ENCODE measurements at regions not wholly inside any gene's neighbourhood (a gene's known extent, or its start where the extent isn't known, plus 50 kb on each side); places are given as distances from the start of the nearest gene placed in this dataset.

DNA sequence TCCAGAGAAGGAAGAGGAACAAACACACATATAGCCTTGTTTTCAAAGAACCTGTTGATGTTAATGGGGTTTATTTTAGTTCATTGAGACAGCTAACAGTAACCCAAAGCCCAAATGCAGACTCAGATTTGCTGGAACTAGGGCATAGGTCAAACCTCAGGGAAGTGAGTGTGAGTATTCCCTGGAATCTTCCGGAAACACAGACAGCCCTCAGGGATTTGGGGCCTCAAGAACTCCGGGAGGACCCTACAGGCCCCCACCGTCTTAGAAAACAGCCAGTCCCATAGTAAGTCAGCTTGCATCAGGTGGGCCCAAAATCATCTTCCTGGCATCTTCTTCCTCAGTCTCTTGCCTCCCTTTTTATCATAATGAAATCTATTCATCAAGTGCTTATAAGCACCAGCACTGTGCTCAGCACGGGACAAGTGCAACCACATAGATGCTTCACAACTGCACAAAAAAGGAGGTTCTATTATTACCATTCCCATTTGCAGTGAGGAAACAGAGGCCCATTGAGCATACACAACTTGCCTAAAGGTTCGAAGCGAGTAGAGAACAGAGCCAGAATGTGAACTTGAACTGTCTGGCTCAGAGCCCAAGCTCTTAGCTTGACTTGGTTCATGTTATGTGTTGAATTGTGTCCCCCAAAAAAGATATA lies 50.2 kb upstream of the BCL11A start:
- DNase-seq (ENCODE audit: low read depth), result no peak

DNA sequence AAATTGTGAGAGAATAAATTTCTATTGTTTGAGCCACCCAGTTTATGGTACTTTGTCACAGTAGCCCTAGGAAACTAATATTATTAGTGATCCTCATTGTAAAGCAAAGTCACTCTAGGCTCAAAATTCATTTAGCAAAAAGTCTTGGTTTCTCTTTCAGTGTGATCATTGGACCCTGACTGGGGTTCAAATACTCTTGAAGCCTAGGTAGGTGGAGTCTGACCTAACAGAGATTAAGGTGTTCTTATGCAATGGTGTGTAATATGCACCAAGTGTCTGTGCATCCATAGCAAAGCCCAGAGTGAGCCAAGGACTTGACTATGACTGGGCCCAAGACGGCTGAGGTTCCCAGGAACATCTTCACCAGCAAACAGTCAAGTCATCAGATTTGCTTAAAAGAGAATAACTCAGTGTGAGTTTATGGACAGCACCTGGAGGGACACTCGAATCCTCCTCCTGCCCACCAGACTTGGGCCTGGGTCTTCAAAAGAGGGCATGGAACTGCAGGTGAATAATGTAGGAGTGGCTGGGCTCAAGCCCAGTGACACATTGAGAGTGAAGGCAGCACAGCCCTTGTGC lies 51.1 kb upstream of the BCL11A start:
- no peak for DNase-seq (ENCODE audit: low read depth)

DNA sequence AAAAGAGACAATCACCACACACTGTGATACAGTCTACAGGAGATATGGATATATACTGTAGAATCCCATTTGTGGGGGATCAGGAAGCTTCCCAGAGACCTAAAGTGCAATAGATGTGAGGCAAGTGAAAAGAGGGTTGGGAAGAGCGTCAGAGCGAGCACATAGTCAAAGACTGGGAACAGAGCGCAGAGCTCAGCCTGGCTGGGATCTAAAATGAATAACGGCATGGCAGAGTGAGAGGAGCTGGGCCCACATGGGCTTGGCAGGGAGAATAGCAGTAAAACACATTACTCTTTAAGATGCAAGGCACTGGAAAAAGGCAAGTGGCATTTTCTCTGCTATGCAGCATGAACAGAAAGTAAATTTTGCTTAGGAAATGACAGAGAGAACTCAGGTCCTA lies 52.4 kb upstream of the BCL11A start:
- DNase-seq (ENCODE audit: low read depth), result no peak

DNA sequence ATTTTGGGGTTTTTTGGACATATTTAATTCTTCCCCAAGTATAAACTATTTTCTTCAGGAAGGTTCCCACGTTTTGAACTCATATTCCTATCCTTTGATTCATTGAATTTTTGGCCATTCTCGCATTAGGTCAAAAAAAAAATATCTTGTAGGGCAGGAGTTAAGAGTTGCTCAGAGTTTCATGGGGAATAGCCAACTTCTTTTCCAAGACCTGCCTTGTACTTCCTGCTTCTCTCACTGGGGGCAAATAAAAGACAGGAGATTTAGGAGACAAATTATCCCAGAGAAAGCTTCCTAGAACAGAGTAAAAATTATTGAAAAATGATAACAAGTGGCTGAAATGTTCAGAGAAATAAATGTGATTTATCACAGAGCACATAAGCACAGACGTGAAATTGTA lies 55.2 kb upstream of the BCL11A start:
- no peak for DNase-seq (ENCODE audit: low read depth)

DNA sequence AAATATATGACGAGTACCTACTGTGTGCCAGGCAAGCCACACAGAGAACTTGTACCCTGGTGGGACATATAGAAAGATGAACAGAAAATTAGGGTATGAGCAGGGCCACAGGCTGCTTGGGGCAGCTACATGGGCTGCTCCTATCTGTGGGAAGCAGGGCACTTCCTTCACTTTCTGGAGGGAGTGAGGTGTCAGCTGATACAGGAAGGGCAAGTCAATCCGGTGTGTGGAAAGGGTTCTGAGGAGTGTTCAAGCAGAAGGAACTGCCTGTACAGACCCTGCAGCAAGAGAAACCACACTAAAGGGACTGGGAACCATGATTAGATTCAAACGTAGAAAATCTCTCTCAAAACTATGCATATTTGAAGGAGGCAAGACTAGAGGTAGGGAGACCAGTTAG lies 58.6 kb upstream of the BCL11A start:
- DNase-seq (ENCODE audit: low read depth), result no peak

- no peak for DNase-seq (ENCODE audit: low read depth)
Measured at GRCh38 chr2:60614319-60614718, 60.9 kb upstream of the BCL11A start.

DNA sequence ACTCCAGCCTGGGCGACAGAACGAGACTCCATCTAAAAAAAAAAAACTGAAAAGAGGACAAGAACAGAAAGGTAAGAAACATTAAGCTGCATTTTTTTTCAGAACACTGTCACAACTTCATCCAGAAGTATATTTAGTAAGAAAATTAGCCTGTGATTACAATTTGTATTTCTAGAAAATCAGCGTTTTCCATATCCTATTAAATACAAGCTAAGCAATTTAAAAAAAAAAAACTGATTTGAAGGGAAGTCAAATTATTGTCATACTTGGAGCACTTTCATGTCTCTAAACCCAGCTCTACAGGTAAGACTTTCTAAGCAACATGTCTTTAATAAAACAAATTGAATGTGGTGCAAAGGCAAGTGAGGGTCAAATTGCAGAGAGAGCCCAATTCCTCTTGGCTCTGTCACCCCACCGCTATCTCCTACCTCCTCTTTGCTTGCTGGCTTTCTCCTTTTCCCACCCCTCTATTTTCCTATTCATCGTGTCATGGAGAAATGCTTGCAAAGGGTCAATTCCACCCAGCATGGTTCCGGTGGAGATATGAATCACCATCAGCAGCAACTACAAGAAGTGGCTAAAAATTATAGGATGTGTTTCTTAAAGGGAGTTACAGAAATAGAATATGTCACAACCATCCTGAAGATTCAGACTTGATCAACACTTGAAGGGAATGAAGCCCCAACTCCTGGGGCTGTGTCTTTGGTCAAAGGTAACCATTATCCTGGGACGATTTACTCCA lies 68.4 kb upstream of the BCL11A start:
- DNase-seq (ENCODE audit: low read depth), result no peak

DNA sequence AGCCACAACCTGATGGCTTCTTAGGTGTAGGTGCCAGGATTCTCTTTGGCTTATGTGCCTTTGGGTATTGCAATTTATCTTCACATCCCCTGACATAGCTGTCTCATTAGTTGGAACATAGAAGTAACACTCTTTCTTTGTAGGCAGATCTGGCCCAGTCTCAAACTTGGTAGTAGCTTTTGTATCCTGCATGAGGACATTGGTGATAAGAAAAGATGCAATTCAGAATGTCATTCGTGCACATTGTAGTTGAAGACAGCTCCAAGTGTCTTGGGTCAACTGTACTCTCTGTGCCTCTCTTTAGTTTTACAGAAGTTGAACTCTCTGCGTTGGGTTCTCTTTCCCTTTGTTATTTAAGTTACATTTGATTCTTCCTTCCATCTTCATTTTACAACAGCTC lies 69.6 kb upstream of the BCL11A start:
- no peak for DNase-seq (ENCODE audit: low read depth)

DNA sequence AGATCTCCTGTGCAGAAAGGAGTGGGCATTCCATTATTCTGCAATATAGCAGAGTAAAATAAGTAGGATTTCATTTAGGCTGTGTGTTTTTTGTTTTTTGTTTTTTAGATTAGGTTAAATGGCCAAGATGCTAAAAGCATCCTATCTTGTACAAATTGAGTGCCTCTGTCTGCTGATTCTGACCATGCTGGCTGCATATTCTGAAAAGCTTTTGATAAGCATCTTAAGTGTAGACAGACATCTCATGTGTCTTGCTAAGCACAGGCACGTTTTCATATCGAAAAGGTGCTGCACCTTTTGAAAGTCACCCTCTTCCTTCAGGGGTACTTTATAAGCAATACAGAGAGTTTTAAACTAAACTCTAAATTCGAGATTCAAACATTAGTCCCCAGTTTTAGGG lies 74.0 kb upstream of the BCL11A start:
- no peak for DNase-seq (ENCODE audit: low read depth)

DNA sequence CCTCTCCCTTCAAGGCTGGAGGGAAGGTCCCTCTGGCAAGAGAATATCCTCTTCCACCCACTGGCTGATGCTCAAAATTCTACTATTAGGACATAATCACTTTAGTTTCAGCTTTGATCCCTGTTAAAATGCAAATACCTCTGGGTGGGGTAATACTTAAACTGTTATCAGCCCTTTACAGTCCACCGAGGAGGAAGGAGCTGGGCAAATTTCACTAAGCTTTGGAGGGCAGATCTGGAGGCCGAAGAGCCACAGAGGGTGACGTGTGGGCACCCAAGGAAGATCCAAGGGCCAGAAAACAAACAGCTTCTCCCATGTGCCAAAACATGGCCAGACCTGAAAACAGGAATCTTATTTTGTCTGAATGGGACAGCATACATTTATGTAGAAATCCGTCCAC lies 74.6 kb upstream of the BCL11A start:
- DNase-seq (ENCODE audit: low read depth), result no peak

GRCh38 chr2:60628615-60629304 lies 75.3 kb upstream of the BCL11A start:
- DNase-seq (ENCODE audit: low read depth), result no peak

GRCh38 chr2:60629305-60629662 lies 75.8 kb upstream of the BCL11A start:
- DNase-seq (ENCODE audit: low read depth), result no peak

- no peak for DNase-seq (ENCODE audit: low read depth)
Measured at GRCh38 chr2:60629801-60630385, 76.4 kb upstream of the BCL11A start.

- DNase-seq (ENCODE audit: low read depth), result no peak
Measured at GRCh38 chr2:60633615-60634014, 80.2 kb upstream of the BCL11A start.

DNA sequence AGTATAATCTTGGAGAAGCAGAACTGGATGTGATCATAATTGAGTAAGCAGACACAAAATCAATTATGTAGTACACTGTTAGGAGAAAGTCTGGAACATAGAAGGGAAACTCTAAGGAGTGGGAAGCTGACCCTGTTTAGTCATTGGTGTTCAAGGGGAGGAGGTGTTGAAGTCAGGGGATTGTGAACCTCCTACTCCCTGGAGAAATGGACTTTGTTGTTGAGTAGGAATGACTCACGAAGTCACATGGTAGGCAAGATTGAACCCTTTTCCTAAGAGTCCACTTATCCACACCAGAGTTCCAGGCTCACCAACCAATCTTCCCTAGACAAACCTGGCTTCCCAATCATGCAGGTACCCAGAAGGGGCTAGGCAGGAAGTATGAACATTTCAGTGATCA lies 81.0 kb upstream of the BCL11A start:
- no peak for DNase-seq (ENCODE audit: low read depth)

DNA sequence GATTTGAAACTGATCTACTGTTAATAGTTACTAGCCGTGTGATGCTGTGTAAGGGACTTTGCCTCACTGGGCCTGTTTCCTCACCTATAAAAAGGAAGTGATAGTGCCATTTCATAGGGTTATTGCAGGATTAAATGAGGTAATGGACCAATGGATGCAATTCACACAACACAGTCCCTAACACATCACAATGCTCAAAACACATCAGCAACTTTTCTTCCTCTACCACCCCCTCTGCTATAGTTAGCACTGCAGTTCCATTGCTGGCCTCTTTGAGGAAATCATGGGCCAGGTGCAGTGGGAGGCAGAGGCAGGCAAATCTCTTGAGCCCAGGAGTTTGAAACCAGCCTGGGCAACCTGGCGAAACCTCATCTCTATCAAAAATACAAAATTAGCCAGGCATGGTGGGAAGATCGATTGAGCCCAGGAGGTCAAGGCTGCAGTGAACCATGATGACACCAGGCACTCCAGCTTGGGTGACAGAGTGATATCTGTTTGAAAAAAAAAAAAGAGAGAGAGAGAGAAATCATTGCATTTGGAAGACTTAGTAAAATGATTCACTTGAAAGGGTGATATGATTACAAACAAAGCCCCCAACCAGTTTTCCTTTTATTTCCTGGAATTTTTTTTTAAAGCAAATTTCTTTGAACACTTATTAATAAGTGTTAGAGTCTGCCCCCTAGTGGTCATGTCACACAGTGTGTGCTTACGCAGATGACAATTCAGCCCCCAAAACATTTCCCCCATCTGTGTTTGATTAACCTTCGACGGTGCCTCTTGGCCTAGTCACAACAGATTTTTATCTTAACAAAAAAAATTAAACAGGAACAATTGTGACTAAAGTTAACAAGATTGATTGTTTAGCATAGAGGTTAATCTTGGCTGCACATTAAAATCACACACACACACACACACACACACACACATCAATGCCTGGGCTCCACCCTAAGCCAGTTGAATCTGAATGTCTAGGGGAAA lies 88.6 kb upstream of the BCL11A start:
- DNase-seq (ENCODE audit: low read depth), result no peak

- no peak for DNase-seq (ENCODE audit: low read depth)
Measured at GRCh38 chr2:60643747-60644146, 90.3 kb upstream of the BCL11A start.

DNA sequence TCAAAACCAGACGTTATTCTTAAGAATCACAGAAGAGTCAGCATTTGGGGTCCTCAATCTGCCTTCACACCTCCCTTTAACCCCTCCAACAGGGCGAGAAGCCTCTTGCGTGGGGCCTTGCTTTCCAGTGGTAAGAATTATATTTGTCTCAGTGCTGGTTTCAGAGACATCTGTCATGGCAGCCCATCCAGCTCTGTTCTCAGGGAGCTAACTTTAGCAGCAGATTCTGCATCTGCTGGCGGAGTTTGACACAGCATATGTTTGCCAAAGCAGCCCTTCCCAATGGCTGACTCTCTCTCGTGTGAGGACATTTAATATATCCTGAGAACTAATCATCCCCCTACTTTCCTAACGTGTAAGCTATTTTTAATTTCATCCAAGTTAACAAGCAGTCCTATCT lies 91.5 kb upstream of the BCL11A start:
- no peak for DNase-seq (ENCODE audit: low read depth)

DNA sequence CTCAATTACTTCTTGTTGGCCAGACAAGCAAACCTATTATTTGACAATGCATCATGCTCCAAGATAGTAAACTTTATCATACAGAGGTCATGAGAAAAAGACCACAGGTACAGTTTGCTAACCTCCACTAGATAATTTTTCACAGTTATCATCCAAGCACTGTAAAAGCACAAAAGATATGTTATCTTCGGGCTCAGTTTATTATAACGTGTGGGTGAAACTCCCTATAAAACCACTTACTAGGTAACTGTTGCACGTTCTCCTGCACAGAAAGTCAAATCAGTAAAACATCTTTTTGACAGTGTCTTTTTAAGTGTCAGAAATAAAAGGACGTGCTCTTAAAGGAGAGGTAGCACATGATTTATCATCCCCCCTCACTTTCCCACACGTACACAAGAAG lies 94.7 kb upstream of the BCL11A start:
- no peak for DNase-seq (ENCODE audit: low read depth)

- DNase-seq (ENCODE audit: low read depth), result no peak
Measured at GRCh38 chr2:60649721-60650120, 96.3 kb upstream of the BCL11A start.

GRCh38 chr2:60652832-60653340 lies 99.4 kb upstream of the BCL11A start:
- no peak for DNase-seq (ENCODE audit: low read depth)

All from stimulated activated CD8-positive, alpha-beta memory T cell treated with anti-CD3 and anti-CD28 coated beads, Interleukin-7, amount 100 ng/mL, for 24 hours (primary cell).